Left lobe of liver (tissue), 2 donors: ENCODE measurements at regions not wholly inside any gene's neighbourhood (a gene's known extent, or its start where the extent isn't known, plus 50 kb on each side); places are given as distances from the start of the nearest gene placed in this dataset.

Experiments
- ATAC-seq: fragments of 200-7000 bp; cut with Tn5 transposase; one replicate; pipeline ENCODE4 v1.9.1; 2020; ENCODE audit warnings: mild to moderate bottlenecking, moderate library complexity
- DNase-seq: peaks from one replicate; pipeline ENCODE4 v3.0.0-alpha.2; 2020; ENCODE audit warnings: low spot score
- donor health status: DM: no; HTN: no; CAD: no; lungs with moderate emphysema.
- donor health status: DM: no; HTN: yes; CAD: no.

DNA sequence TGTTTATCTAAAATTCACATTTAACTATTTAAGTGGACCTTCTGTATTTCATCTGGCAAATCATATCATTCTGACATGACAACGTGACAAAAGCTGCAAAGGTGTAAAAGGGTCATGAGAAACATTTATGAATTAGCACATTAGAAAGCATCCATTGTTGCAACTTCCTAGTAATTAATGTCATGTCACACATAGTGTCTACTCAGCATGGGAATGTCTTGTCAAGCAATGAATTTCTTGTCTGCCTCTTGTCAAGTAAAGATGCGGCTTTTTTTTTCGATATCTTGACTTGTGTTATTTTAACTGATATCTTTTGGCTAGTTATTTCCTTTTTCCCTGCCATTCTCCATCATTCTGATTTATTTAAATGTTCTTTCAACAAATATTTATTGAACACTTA lies 463.5 kb upstream of the CXorf51B start:
- no peak for ATAC-seq
- no peak for DNase-seq

DNA sequence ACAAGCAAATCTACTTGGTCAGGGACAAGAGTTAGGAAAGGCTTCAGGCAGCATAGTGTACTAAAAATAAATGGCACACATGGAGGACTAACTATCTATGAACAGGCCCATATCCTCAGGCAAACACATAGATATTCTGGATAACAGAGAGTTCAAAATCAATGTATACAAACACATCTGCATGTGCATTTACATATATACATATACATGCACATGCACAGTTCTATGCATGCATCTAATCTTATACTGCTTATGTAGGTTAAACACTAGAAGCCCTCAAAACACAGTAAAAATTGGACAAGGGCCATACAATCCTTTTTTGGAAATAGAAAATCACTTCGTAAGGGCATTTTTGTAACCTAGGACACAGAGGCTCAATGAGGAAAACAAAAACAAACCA lies 458.0 kb upstream of the CXorf51B start:
- DNase-seq (no peak), ATAC-seq (no peak)

DNA sequence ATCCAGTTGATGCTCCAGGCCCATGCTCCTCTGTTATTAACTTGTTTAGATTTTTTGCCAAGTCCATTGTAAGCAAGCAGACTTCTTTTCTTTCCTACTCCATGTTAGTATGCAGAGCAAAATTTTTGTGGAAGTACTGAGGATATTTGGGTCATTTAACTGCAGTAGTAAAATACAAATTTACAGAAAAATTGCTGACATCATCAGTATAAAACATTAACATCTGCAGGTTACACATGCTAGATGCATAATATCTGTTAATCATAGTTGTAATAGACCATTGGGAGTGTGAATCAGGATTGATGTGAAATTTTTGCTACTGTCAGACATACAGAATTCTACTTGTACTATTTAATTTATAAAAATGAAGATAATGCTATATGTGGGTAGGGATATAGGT lies 454.1 kb upstream of the CXorf51B start:
- DNase-seq (no peak), ATAC-seq (no peak)

DNA sequence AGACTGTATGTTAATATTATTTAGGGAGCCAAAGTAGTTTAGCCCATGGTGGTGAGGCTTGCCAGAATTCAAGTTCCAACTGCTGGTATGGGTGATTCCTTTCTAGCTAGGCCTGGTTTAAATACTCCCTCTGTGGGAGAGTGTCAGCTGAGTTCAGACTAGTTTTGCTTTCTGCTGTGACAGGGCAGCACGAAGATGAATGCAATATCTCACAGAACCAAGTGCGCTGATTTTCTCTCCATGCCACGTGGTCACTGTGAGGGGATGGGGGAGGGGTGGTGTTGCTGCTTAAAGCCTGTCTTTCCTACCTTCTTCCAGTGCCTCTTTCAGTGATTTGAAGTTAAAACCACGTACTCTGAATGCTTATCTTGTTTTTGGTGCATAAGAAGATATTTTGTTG lies 445.7 kb upstream of the CXorf51B start:
- DNase-seq = no peak

DNA sequence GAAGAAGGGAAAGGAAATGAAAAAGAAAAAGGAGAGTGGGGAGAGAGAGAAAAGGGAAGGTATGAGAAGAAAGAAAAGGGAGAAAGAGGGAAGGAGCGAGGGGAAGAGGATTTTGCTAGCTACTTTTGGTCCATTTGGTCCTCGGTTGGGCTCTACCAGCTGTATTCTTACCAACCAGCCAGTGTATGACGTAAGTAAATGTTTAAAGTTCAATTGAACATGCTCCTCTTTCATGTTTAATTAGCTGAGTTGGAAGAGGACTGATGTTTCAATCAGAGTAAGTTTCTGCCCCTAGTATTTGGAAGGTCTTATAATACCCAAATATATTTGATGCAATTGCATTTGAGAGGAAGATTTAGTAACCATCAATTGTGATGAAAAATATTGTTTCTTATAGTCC lies 424.0 kb upstream of the CXorf51B start:
- DNase-seq (no peak), ATAC-seq (peak; percentile 71)

More for the DNA sequence above, 445.7 kb upstream of the CXorf51B start:
- no peak for ATAC-seq

DNA sequence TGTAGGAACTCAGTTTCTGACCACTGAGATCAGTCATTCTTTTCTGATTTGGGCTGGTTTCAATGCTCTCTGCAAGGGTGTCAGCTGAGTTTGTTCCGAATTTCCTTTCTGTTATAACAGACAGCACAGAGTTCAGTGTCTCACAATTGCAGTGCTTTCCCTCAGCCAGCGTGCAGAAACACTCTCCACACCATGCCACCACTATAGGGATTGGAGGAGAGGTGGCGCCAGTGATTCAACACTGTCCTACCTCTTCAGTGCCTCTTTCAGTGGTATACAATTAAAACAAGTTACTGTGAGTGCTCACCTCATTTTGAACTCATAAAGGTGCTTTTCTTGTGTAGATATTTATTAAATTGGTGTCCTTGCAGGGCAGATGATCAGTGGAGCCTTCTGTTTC lies 413.2 kb upstream of the CXorf51B start:
- DNase-seq (no peak), ATAC-seq (peak; percentile 96)

DNA sequence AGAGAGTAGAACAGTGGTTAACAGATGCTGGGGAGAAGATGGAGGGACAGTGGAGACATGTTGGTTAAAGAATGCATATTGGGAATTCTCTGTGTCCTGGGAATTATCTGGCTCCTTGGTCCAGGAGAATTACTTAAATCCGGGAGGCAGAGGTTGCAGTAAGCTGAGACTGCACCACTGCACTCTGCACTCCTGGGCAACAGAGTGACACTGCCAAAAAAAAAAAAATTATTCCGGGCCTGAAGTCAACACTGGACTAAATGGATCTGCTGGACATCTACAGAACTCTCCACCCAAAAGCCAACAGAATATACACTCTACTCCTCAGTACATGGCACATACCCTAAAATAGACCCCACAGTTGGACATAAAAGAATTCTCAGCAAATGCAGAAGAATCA lies 400.0 kb upstream of the CXorf51B start:
- DNase-seq = no peak
- peak; percentile 85 for ATAC-seq

DNA sequence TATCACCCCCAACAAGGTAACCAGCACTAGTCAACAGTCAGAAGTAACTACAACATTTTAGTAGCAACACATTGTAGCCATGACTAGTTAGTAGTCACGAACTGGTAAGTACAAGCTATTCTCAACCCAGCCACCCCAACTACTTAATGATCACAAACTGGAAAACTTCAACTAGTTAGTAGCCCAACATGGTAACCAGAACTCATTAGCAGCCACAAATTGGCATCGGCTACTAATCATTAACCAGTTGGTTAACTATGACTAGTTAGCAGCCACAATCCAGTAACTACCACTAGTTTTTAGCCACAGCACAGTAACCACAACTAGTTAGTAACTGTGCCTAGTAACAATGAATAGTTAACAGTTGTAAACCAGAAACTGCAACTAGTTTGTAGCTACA lies 385.1 kb upstream of the CXorf51B start:
- no peak for DNase-seq
- ATAC-seq = no peak

DNA sequence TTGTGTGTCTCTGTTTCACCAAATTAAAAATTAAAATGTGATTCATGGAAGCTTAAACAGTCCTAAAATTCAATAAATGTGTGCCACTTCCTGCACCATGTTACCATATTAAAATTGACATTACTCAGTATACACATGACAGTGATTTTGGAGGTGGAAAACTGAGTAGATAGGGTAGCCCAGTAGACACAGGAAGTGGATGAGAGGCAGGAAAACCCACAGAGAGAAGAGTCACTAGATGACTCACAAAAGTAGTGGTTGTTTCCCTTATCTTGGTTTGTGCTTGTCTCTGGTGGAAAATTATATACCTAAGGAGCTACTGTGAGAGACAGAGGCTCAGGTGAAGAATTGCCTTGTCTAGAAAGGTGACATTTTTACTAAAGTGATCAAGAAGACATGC lies 375.8 kb upstream of the CXorf51B start:
- DNase-seq = no peak
- no peak for ATAC-seq

DNA sequence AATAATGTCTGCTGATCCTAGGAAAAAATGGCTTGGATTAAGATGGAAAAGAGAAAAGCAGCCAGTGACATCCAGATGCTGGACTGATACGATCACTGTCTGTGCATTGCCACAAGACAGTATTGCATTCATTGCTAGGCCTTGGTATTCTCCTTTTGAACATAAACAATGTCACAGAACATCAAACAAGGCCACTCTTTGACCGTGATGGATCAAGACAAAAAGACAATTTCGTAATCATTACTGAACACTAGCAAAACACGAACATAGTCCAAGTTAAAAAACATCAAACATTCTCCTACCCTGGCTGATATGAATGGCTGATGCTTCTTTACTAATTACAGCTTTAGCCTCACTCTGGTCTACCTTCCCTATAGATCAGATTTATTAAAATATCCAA lies 374.1 kb upstream of the CXorf51B start:
- ATAC-seq (peak; percentile 82), DNase-seq (no peak)

DNA sequence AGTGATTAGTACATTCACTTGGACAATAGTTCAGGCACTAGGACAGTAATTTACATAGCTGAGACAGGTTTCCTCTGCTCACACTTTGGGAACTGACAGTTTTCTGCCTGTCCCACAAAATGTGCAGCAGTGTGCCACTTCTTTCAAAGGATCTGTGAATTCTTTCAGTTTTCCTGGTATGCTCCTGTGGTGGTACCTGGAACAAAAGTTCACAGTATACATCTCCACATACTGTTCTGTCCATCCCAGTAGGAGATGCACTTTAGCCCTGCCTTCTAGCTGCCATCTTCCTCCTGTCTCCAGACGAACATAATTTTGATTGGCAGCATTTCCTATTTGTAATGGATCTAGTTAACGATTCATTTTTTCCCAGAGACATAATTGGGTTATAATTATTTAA lies 360.8 kb upstream of the CXorf51B start:
- DNase-seq = no peak
- ATAC-seq = peak; percentile 55

DNA sequence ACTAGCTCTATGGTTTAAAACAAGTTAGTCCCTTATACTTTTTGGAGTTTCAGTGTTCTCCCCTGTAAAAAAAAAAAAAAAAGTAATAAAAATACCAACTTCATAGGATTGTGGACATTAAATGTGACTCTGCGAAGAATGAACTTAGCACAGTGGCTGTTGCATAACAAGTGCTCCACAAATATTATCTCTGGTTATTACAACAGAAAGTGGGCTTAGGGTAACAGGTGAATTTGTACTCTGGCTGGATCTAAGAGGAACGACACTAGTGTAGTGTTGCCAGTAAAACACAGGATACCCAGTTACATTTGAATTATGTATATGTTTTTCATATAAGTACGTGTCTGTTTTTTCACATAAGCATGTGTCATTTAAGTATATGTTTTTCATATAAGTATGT lies 360.3 kb upstream of the CXorf51B start:
- DNase-seq (peak; percentile 41), ATAC-seq (peak; percentile 82)

DNA sequence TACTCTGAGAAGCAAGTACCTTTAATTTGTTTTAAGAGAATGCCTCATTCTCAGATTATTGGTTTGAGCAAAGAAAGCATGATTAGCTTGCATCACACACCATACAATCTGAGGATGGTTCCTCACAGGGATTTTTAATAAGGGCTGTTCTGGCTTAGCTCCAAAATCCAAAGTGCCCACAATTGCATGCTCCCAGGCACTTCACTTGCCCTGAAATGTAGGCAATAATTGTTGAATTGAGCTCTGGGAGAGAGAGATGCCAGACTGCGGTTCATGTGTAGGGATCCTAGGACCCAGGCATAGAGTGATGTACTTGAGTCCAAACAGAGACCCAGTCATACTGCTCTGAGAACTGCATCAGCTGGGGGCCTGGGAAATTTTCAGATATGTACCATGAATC lies 358.4 kb upstream of the CXorf51B start:
- DNase-seq = no peak
- ATAC-seq = no peak

DNA sequence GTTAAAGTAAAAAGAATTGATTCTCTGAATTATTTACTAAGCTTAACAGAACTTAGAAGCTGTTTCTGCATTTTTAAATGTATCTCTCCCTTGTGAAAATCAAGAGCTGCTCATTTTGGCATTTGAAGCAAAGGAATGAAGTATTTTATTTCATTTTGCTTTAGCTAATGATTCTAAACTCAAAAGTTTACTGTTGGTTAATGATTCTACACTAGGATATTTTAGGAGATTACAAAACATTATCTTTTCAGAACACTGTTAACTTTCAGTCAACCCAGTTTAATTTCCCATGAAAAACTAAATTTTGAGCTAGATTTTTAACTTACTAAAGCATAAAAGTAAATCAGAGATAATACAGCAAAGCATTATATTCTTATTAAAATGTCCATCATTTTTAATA lies 355.2 kb upstream of the CXorf51B start:
- peak; percentile 36 for ATAC-seq

DNA sequence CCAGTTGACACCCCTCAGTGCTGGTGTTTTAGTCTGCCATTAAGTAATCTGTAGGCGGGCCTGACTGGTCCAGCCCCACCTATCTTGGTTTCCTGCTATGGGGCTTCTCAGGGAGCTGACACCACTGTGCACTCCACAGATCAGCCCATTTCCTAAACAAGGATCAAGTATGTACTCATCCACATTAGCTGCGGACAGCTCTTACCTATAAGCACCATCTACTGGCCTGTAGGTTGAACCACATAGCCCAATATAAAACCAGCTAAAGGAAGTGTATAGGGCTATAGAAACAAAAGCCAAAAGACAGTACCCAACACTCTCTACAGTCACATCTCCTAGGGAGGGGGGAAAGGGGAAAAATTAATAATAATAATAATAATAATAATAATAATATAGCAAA lies 353.5 kb upstream of the CXorf51B start:
- DNase-seq = peak; percentile 41
- ATAC-seq = peak; percentile 98

More for the DNA sequence above, 355.2 kb upstream of the CXorf51B start:
- DNase-seq = no peak

DNA sequence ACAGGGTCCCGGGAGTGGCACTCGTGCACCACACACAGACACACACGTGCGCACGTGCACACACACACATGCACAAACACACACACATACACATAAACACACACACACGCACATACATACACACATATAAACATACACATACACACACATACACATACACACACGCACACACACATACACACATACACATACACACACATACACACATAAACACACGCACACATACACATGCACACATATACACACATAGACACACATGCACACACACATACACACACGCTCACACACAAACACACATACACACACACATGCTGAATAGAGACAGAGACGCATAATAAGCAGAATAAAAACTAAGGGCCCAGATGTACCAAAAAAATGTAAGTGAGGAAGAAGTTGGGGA lies 332.2 kb upstream of the CXorf51B start:
- no peak for ATAC-seq

DNA sequence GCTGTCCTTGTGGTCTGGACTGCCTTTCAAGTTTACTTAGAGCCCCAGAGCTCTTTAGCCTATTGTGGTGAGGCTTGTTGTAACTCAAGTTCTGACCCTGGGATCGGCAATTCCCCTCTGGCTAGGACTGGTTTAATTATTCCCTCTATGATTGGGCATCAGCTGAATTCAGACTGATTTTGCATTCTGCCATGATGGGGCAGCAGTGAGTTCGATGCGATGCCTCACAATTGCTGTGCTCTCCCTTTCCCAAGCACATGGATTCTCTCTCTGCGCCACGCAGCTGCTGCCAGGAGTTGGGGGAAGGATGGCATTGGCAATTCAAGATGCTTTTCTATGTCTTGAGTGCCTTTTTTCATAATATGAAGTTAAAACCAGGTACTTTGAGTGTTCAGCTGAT lies 327.8 kb upstream of the CXorf51B start:
- peak; percentile 29 for ATAC-seq

More for the DNA sequence above, 332.2 kb upstream of the CXorf51B start:
- DNase-seq = no peak

More for the DNA sequence above, 327.8 kb upstream of the CXorf51B start:
- DNase-seq = no peak
